IPS-18c (cell line): ENCODE measurements at regions not wholly inside any gene's neighbourhood (a gene's known extent, or its start where the extent isn't known, plus 50 kb on each side); places are given as distances from the start of the nearest gene placed in this dataset.
"Not testable (repeated sequence)": the region's sequence is repeated elsewhere in the genome, so short reads cannot be mapped to it uniquely, and the experiment has no call there.

ENCODE experiments used
- H3K4me3 ChIP-seq: 2 replicates; pipeline ENCODE4 v1.7.0; 2013; ENCODE audit warnings: low read depth, mild to moderate bottlenecking, low read length, moderate library complexity; ENCODE audit not compliant: insufficient read depth
- H3K9me3 ChIP-seq: one replicate; pipeline ENCODE4 v1.6.1; 2013; ENCODE audit warnings: mild to moderate bottlenecking, low read length, moderate library complexity; ENCODE audit not compliant: control insufficient read depth, insufficient read depth

DNA sequence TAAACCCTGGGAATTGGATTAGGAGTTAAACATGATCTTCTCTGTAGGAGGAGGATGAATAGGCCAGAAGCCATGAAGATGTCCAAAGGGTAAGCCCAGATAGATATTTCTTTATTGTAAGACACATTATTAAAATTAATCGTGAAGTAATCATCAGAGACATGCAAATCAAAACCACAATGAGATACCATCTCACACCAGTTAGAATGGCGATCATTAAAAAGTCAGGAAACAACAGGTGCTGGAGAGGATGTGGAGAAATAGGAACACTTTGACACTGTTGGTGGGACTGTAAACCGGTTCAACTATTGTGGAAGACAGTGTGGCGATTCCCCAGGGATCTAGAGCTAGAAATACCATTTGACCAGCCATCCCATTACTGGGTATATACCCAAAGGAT is 741.2 kb upstream of the ZNF608 start:
- H3K9me3 ChIP-seq, H3K4me3 ChIP-seq: not testable (repeated sequence)

DNA sequence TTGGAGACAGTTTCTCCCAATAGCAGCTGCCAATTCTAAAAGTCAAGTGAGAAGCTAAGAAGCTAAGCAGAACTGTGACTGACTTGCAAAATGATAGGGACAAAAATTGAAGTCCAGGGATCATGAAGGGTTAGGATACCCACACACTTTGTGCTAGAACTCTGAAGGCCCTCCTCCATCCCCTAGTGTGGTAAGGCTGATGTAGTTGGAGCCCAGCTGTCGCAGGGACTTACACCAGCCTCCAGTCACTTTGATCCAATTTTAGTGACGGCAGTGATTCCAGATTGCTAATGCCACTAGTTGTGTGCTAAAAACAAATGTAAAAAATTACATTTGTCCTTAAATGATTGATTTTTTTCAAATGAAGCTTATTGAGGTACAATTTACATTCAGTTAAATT is 742.7 kb upstream of the ZNF608 start:
- Histone ChIP-seq H3K4me3 (no peak overlapping the region), H3K9me3 (no peaks in the 10 kb centered on the region)

DNA sequence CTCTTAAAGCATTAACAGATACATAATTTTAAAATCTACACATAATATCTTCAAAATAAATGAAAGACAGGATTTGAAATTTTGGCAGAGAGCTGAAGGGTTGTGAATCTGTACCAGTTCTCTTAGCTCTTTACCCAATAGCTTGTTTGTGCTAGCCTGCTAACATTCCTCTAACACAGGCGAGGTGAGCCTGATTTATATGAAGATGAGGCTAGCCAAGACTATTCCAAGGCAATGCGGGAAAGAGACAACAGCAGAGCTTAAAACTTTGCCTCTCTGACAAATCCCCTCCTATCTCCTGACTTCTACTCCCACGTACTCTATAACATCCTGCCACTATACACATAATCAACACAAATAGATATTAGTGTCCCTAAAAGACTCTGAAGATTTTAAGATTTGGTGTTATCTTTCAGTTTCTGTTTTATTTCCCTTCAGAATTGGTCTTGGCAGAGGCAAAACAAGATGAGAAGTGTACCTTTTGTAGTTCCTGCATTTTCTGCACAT is 745.6 kb upstream of the ZNF608 start:
- Histone ChIP-seq H3K9me3 (no peaks in the 10 kb centered on the region), H3K4me3 (no peak overlapping the region)

DNA sequence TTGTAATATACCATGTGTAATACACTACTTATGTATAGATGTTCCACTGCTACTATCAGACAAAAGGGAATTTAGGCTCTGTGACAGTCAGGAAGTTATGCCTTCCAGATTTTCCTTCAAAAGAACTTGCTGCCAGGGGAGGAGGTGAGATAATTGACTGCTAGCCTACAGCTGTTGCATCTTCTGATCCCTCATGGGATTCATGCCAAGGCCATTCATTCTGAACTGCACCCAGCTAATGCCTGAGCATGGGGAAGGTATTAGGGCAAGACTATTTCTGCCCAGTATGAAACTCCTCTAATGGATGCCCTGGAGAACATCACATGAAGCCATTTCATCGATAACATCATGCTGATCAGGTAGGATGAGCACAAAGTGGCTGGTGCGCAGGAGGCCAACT is 746.5 kb upstream of the ZNF608 start:
- Histone ChIP-seq H3K4me3 (no peak overlapping the region), H3K9me3 (no peaks in the 10 kb centered on the region)

DNA sequence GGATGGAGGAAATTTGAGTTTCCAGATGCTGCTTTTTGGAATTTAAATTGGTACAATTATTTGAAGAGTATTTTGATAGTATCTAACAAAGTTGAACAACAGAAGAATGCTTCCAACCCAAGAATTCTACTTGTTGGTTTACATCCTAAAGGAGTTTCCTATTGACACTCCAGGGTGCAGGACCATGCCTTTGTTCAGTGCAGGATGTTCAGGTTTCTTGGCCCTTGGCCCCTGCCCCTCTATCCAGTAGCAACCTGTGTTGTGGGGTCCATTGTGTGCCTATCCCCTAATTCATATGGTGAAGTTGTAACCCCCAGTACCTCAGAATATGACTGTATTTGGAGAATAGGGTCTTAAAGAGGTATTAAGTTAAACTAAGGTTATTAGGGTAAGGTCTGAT is 750.0 kb upstream of the ZNF608 start:
- Histone ChIP-seq H3K4me3 (no peak overlapping the region), H3K9me3 (no peaks in the 10 kb centered on the region)

DNA sequence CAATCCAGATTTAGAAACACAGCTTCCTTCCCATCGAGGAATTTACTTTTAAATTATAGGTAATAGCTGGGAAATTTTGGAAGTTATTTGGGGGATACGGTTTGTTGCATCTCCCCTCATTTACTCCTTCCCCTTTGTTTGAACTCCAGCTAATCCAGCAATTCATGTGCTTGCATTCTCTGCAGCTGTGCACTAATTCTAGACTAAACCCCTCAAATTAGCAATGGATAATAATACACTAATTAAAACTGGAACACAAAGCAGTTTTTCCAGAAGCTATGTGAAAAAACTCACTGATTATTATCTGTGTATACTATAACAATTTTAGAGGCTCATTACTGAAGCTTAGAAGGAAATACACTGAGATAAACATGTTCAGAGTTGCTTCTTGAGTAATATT is 751.2 kb upstream of the ZNF608 start:
- H3K4me3 ChIP-seq = no peak overlapping the region
- H3K9me3 ChIP-seq = no peaks in the 10 kb centered on the region

DNA sequence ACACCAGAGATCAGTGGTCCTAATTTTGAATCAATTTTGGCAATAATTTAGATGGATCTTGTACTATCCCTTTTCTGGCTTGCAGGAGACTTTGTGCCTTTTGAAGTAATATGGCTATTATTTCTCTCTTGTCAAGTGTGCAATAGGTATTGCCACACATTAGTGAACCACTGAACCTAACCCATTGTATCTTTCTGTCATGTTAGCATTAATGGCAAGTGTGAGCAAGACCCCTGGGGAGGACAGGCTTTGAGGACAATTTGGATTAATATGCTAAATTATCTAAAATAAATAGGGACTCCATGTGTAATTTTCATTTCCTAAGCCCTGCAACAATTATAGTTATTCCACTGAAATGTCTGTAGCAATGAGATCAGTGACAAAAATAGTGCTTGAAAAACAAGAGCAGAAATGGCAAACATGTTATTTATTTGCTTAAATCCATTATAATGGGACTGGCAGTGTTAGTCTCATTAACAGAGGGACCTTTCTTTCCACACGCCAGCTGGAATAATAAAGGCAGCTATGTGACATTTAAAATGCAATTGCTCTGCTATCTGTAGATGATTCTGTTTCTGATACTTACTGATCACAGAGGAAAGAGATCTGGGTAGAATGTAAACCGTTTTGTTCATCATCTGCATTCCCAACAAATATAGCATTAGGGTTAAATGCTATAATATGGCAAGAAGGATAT is 753.3 kb upstream of the ZNF608 start:
- no peak overlapping the region for H3K4me3 ChIP-seq
- no peaks in the 10 kb centered on the region for H3K9me3 ChIP-seq

DNA sequence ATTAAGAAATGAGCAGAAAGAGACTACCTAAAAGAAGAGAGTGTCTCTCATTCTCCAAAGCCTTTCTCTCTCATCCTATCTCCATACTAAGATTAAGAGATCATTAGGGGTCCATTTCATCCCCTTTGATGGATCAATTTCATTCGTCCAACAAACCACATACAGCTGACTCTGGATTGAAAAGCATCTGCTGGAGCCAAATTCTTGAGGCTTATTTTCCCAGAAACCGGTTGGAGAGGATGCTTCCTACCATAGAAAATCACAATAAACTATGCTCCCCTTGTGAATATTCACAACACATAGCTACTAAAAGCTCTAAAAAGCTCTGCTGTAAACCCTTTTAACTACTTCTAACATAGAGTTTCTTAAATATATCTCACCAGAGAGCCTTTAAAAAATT is 755.0 kb upstream of the ZNF608 start:
- no peaks in the 10 kb centered on the region for H3K9me3 ChIP-seq
- H3K4me3 ChIP-seq = no peak overlapping the region

DNA sequence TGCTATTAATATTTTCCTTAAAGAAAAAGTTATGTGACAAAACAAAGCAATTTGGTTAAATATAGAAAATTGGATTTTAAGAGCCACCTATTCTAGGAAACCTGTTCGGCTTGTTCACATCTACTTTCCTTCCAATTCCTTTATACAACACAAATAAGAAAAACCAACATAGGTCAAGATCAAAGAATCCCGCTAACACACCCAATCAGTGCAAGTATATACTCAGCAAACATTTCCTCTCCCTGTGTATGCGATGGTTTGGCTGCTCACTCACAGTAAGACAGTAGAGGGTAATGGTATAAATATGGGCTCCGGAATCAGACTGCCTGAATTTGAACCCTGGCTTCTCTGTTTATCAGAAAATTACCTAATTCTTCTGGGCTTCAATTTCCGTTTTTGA is 757.5 kb upstream of the ZNF608 start:
- no peak overlapping the region for H3K4me3 ChIP-seq
- peaks cover 3% of the 10 kb centered on the region for H3K9me3 ChIP-seq

DNA sequence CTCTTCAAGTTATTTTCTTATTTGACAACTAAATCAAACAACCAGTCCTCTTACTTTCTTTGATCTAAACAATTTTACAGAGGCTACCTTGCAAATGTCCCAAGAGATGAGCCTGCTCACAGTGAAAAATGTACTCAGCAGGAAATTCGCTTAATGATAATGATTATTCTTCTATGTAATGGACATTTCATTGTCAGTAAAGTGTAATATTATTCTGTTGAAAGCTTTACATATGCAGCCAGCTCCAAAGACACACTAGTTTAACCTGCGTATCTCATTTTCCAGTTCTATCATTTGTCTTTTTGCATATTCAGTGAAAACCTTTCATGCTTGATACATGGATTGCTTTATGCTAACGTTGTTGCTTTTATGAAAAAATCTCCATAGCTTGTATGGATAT is 758.7 kb upstream of the ZNF608 start:
- H3K4me3 ChIP-seq = no peak overlapping the region

DNA sequence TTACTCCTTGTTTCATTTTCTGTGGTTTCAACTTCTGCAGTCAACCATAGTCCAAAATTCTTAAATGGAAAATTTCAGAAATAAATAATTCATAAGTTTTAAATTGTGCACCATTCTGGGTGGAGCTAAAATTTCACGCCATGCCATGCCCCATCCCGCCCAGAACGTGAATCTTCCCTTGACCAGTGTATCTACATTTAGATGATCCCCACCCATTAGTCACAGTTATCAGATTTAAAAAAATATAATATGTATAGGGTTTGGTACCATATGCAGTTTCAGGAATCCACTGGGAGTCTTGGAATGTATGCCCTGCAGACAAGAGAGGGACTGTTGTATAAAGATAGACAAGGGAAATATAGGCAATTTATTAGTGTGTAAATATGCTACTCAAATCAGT is 759.7 kb upstream of the ZNF608 start:
- Histone ChIP-seq H3K9me3 (peaks cover 3% of the 10 kb centered on the region), H3K4me3 (no peak overlapping the region)

More for the DNA sequence above, 758.7 kb upstream of the ZNF608 start:
- H3K9me3 ChIP-seq = peaks cover 3% of the 10 kb centered on the region

DNA sequence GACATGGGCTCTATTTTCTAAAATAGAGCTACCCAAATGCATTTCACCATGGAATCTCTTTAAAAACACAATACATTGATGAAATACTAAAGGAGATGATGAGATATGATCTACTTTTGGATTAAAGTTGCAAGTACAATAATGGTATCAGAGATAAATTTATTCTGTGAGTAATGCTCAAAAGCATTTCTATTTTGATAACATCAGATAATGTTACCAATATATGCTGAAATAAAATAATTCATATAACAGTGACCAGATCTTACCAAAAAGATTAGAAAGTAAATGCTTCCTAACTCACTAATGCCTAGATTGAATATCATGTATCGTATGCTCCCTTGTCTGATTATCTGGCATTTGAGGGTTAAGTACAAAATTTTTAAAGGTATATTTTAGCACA is 761.8 kb upstream of the ZNF608 start:
- no peak overlapping the region for H3K4me3 ChIP-seq

DNA sequence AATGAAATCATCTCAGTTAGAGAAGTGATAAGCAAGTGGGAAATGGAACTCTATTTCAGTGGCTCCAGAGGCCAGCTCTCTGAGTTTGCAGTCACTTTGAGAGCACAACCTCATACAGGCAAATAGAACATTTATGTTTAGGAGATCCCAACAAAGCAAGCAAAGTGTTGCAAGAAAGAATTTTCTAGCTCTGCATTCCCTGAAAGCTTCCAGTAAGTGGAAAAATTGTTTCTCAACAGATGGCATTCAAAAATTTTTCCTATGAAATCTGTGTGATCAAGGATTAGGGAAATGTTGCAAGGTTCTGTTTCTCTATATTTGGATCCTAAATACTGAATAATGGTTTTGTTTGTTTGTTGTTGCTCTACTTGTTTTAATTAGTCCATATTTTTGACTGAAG is 764.2 kb upstream of the ZNF608 start:
- Histone ChIP-seq H3K4me3 (no peak overlapping the region), H3K9me3 (peaks cover 3% of the 10 kb centered on the region)

More for the DNA sequence above, 761.8 kb upstream of the ZNF608 start:
- H3K9me3 ChIP-seq = peaks cover 3% of the 10 kb centered on the region

DNA sequence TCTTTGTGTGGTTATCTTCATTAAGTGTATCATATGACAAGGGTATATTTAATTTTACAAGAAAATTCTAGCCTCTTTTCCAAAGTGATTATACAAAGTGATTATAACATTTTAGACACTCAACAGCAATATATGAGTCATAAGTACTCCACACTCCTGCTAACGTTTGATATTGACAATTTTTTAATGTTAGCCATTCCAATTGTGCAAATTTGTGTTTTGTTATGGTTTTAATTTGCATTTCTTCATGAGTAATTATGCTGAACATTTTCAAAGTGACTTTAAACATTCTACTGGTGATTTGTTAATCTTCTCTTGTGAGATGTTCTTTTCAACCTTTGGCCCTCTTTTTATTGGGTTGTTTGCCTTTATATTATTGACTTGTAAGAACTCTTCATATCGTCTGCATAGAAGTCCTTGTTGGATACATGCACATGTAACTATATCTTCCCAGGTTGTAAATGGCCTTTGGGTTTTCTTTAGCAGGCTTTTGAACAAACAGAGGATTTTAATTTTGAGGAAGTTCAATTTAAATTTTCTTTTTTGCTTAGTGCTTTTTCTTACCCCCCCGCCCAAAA is 771.6 kb upstream of the ZNF608 start:
- Histone ChIP-seq H3K9me3 (no peaks in the 10 kb centered on the region), H3K4me3 (no peak overlapping the region)

DNA sequence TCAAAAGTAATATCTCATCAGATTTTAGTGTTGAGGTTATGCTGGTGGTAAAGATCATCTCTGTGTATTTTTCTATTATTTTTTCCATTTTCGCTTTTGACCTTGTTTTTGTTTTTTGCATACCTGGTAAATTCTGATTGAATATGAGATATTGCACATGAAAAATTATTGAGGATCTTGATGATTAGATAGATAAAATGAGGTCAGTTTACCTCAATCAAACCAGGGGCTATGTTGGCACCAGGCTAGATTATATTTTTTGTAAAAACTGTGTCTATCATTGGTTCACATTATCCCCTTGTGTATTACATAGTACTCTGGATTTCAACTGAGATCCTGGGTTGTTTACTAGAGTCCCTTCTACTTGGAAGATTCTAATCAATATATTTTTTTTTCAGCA is 774.9 kb upstream of the ZNF608 start:
- no peak overlapping the region for H3K4me3 ChIP-seq

DNA sequence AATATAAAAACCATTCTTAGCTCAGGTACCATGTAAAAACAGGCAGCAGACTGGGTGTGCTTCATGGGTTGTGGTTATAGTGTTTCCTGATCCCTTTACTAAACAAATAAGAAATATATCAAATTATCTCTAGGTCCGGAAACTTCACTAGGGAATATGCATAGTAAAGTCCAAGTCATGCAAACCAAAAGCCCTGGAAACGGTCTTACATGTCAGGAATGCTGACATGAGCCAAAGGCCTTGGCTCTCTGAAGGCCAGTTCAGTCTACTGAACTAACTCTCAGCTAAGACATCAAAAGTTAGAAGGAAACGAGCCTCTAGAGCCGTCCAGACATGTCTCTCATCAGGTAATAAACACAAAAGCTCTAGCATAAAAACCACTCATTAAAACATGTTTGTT is 778.9 kb upstream of the ZNF608 start:
- Histone ChIP-seq H3K4me3 (no peak overlapping the region), H3K9me3 (no peaks in the 10 kb centered on the region)

More for the DNA sequence above, 774.9 kb upstream of the ZNF608 start:
- H3K9me3 ChIP-seq = no peaks in the 10 kb centered on the region

DNA sequence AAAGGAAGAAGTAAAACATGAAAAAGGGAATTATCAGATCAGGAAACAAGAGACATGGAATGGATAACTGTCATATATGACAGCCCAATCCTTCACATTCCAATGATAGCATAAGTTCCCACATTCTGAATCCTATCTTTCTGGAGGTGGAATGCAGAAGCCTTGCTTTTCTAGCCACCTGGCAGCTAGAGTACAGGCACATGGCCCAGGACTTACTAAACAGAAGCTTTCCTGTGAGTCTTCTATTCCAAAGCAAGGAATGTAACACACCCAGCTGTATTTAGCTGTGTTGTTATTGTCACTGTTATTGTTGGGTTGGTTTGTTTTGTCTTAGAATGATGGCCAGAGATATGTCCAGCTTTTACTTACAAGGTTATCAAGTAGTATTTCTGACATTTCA is 780.5 kb upstream of the ZNF608 start:
- H3K4me3 ChIP-seq = no peak overlapping the region
- no peaks in the 10 kb centered on the region for H3K9me3 ChIP-seq

DNA sequence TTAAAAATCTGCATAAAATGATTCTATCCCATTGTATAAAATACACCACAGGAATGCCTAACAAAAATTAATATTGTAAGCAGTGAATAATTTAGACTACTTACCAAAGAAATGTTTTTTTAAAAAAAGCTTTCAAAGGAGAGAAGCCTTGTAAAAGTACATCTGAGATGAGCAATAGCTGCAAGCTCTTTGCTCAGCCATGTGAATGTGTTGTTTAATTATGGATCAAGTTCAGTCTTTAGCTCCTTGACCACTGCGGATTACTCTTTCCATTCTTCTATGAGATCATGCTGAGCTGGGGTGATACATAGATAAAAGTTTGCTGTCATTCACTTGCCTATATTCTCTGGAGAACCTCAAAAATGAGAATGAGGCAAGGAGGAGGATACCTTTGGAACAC is 782.4 kb upstream of the ZNF608 start:
- no peak overlapping the region for H3K4me3 ChIP-seq
- no peaks in the 10 kb centered on the region for H3K9me3 ChIP-seq
